ENCODE measurements at regions not wholly inside any gene's neighbourhood (a gene's known extent, or its start where the extent isn't known, plus 50 kb on each side); places are given as distances from the start of the nearest gene placed in this dataset.

DNA sequence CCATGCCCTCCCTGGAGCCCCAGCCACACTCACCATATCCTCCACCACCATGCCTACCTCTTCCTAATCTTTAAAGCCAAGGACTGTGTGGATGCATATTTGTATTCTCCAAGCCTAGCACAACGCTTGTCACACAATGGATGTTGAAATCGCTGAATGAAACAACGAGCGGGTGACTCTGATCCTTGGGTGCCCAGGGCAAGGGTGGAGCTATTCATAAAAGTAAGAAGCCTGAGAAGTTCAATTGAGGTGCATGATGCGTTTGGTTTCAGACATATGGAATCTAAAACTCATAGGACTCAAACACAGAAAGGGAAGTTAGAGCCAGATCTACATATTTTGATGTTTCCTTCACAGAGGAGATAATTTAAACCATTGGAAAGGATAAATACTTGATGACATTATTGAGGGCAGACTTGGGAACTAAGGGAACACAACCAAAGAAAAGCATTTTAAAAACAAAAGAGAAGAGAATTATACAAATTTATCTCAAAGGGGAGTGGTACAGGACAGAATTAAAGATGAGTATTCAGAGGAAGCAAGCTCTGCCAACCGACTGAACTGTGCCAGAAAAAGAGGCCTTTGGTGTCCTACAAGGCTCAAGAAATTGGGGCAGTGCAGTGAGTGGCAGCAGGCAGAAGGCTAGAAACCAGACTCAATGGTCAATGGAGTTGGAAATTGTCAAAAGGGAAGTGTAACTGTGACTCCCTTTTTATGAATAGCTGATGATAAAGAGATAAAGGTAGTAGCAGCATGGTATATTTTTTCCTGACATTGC, 200.6 kb upstream of the NCKAP5 start (continued):
- TF ChIP-seq, protein P1, sequence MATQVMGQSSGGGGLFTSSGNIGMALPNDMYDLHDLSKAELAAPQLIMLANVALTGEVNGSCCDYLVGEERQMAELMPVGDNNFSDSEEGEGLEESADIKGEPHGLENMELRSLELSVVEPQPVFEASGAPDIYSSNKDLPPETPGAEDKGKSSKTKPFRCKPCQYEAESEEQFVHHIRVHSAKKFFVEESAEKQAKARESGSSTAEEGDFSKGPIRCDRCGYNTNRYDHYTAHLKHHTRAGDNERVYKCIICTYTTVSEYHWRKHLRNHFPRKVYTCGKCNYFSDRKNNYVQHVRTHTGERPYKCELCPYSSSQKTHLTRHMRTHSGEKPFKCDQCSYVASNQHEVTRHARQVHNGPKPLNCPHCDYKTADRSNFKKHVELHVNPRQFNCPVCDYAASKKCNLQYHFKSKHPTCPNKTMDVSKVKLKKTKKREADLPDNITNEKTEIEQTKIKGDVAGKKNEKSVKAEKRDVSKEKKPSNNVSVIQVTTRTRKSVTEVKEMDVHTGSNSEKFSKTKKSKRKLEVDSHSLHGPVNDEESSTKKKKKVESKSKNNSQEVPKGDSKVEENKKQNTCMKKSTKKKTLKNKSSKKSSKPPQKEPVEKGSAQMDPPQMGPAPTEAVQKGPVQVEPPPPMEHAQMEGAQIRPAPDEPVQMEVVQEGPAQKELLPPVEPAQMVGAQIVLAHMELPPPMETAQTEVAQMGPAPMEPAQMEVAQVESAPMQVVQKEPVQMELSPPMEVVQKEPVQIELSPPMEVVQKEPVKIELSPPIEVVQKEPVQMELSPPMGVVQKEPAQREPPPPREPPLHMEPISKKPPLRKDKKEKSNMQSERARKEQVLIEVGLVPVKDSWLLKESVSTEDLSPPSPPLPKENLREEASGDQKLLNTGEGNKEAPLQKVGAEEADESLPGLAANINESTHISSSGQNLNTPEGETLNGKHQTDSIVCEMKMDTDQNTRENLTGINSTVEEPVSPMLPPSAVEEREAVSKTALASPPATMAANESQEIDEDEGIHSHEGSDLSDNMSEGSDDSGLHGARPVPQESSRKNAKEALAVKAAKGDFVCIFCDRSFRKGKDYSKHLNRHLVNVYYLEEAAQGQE (IDR thresholded peaks at IDR 0.05; ENCODE audit: low read depth), result no peak
- TF ChIP-seq SRF (IDR thresholded peaks at IDR 0.05; ENCODE audit: low read depth) (no peak), CEBPB (IDR thresholded peaks at IDR 0.05; ENCODE audit: low read depth) (no peak)

DNA sequence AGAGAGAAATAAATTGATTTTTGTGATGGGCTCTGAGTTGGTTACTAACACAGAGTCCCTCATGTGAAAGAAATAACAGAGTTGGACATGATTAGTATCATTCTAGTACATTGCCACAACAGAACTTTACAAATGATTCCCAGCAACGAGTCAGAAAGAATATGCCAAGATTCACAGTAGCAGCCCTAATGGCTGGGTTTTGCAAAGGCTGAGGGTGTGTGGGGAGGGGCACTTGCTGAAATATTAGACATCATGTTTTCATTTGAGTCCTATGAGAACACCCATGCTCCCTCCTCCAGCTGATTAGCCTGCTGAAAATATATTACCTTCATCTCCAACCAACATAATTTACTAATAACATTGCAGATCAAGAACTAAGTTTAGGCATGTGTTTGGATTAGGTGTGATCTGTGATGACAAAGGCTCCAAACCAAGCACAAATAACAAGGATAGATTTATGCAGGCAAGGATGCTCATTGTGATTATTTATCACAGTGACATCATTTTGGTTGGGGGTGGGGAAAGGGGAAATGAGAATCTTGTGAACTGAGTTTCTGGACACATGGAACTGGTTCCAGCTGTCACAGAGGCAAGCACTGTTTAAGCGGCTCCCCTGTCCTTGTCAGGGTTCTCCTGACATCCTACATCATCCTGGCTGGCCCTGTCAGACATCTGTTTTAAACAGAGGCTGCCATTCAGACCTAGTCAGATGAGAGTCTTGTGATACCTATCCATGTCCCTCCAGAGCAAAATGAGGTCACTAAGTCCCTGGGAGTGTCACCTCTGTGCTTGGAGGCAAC, 205.8 kb upstream of the NCKAP5 start:
- intact Hi-C loops (cut with micrococcal nuclease), result no loop called here
- POLR2A ChIA-PET, result no interaction called here
- ATAC-seq (no peak), DNase-seq (ENCODE audit: low read depth, low spot score) (no peak)
- Histone ChIP-seq H3K36me3 (ENCODE audit: control insufficient read depth in 1 of 2, insufficient read depth in 2 of 2, low read length in 2 of 2) (no peaks in the 10 kb centered on the region), H3K4me1 (ENCODE audit: control insufficient read depth in 1 of 2, insufficient read depth in 2 of 2, low read length in 2 of 2) (peaks cover 2 to 5% of the 10 kb centered on the region in 2 experiments; a peak in 3 of 4 replicates), H3K27ac (ENCODE audit: low read depth, low read length) (no peak overlapping the region), H3K27me3 (ENCODE audit: insufficient read depth, low read length) (no peaks in the 10 kb centered on the region), H3K4me3 (replicated peaks in 1 of 2; ENCODE audit: low read depth in 1 of 2, low read length in 2 of 2) (no peak overlapping the region), H3K79me2 (ENCODE audit: insufficient read depth, low read length) (no peaks in the 10 kb centered on the region), H3K9me3 (ENCODE audit: control insufficient read depth in 1 of 2, insufficient read depth in 1 of 2, low read depth in 1 of 2, low read length in 2 of 2) (no peaks in the 10 kb centered on the region), H2AFZ (ENCODE audit: low read depth, low read length, poor library complexity, severe bottlenecking) (no peak overlapping the region), H3K9me2 (ENCODE audit: insufficient read depth) (no peaks in the 10 kb centered on the region), H4K20me1 (ENCODE audit: insufficient read depth) (no peaks in the 10 kb centered on the region), H3K4me2 (ENCODE audit: low read length) (no peak overlapping the region), H3K9ac (ENCODE audit: low read length) (no peak overlapping the region)
- no TSS peak for BruUV-seq (replicated peaks)
- CTCF ChIA-PET, result no interaction called here
- RAD21 ChIA-PET (ENCODE audit: low non-redundant PET in 1 of 2, low total read pairs in 2 of 2, uncharacterized antibody in 2 of 2, unreplicated experiment in 2 of 2), result no interaction called here
- TF ChIP-seq POLR2A (IDR thresholded peaks at IDR 0.05; ENCODE audit: borderline replicate concordance, extremely low read depth, insufficient read depth, insufficient read length) (no peak), SP1 (IDR thresholded peaks at IDR 0.05; ENCODE audit: low read depth) (no peak), CEBPB (IDR thresholded peaks at IDR 0.05; ENCODE audit: low read depth) (no peak), EZH2phosphoT487 (IDR thresholded peaks at IDR 0.05; ENCODE audit: borderline replicate concordance) (no peak), ZNF274 (IDR thresholded peaks at IDR 0.05; ENCODE audit: low read depth, low read length) (no peak), EZH2 (IDR thresholded peaks at IDR 0.05) (no peak), FOSL1 (IDR thresholded peaks at IDR 0.05; ENCODE audit: low read depth) (no peak), ELF1 (IDR thresholded peaks at IDR 0.05; ENCODE audit: borderline replicate concordance, low read depth) (no peak), ZFX (IDR thresholded peaks at IDR 0.05) (no peak), CTCF (IDR thresholded peaks at IDR 0.05 in 2 of 3, conservative IDR thresholded peaks at IDR 0.05 in 1 of 3; ENCODE audit: borderline replicate concordance in 1 of 3, insufficient read depth in 1 of 3, low read depth in 2 of 3, low read length in 2 of 3) (no peak), JUND (IDR thresholded peaks at IDR 0.05) (no peak), EGR1 (IDR thresholded peaks at IDR 0.05; ENCODE audit: low read depth) (no peak)
- TF ChIP-seq, protein P2, sequence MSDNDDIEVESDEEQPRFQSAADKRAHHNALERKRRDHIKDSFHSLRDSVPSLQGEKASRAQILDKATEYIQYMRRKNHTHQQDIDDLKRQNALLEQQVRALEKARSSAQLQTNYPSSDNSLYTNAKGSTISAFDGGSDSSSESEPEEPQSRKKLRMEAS (IDR thresholded peaks at IDR 0.05), result no peak
- TF ChIP-seq, protein P3, sequence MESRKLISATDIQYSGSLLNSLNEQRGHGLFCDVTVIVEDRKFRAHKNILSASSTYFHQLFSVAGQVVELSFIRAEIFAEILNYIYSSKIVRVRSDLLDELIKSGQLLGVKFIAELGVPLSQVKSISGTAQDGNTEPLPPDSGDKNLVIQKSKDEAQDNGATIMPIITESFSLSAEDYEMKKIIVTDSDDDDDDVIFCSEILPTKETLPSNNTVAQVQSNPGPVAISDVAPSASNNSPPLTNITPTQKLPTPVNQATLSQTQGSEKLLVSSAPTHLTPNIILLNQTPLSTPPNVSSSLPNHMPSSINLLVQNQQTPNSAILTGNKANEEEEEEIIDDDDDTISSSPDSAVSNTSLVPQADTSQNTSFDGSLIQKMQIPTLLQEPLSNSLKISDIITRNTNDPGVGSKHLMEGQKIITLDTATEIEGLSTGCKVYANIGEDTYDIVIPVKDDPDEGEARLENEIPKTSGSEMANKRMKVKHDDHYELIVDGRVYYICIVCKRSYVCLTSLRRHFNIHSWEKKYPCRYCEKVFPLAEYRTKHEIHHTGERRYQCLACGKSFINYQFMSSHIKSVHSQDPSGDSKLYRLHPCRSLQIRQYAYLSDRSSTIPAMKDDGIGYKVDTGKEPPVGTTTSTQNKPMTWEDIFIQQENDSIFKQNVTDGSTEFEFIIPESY (IDR thresholded peaks at IDR 0.05; ENCODE audit: extremely low read depth, insufficient replicate concordance, low read length), result no peak
